ENCODE measurements at regions not wholly inside any gene's neighbourhood (a gene's known extent, or its start where the extent isn't known, plus 50 kb on each side); places are given as distances from the start of the nearest gene placed in this dataset.

GRCh38 chr13:80451641-80452040, 110.7 kb upstream of the SPRY2 start:
- H4K20me1 ChIP-seq (replicated peaks; ENCODE audit: control insufficient read depth, extremely low read depth, insufficient read depth, low read length): no peaks in the 10 kb centered on the region
- no peaks in the 10 kb centered on the region for H3K4me1 ChIP-seq (ENCODE audit: control insufficient read depth, extremely low read depth, insufficient read depth, low read length)
- dilution Hi-C loops (cut with MboI; ENCODE audit: extremely low pct_ligation_motif_present, low sequenced_read_pairs) (no loop called here), intact Hi-C loops (cut with micrococcal nuclease) (no loop called here)
- ChIA-PET POLR2A (no interaction called here), CTCF (no interaction called here)
- H3K27me3 ChIP-seq (ENCODE audit: control insufficient read depth in 2 of 2, insufficient read depth in 2 of 2, low read length in 2 of 2): no peaks in the 10 kb centered on the region
- H3K9me3 ChIP-seq (replicated peaks; ENCODE audit: control insufficient read depth, insufficient read depth, low read length): no peaks in the 10 kb centered on the region
- DNase-seq (ENCODE audit: low read depth, low spot score) (no peak), FAIRE-seq (no peak)
- H3K27ac ChIP-seq (ENCODE audit: insufficient read depth, low read depth, low read length): no peak overlapping the region
- no peaks in the 10 kb centered on the region for H3K36me3 ChIP-seq (ENCODE audit: control insufficient read depth in 2 of 2, extremely low read depth in 1 of 2, insufficient read depth in 2 of 2, low read length in 2 of 2)
- no peak overlapping the region for H3K4me3 ChIP-seq (replicated peaks in 1 of 3; ENCODE audit: insufficient read depth in 1 of 3, low read depth in 1 of 3, low read length in 3 of 3)
- no peaks in the 10 kb centered on the region for H3K79me2 ChIP-seq (ENCODE audit: control insufficient read depth, insufficient read depth, low read length)
- H3K9ac ChIP-seq (replicated peaks; ENCODE audit: extremely low read depth, insufficient read depth, low read length): no peak overlapping the region
- BruUV-seq (replicated peaks): no TSS peak
- H3K9me1 ChIP-seq (replicated peaks; ENCODE audit: control insufficient read depth, extremely low read depth, insufficient read depth, low read length): no peaks in the 10 kb centered on the region
- no peak for TF ChIP-seq MYC (IDR thresholded peaks at IDR 0.05; ENCODE audit: low read depth, low read length)
- no peak for TF ChIP-seq POLR2A (IDR thresholded peaks at IDR 0.05; ENCODE audit: low read depth, low read length)
- TF ChIP-seq, protein P1, sequence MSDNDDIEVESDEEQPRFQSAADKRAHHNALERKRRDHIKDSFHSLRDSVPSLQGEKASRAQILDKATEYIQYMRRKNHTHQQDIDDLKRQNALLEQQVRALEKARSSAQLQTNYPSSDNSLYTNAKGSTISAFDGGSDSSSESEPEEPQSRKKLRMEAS (IDR thresholded peaks at IDR 0.05; ENCODE audit: insufficient read depth, insufficient read length): no peak
- no peak for TF ChIP-seq GATA2 (IDR thresholded peaks at IDR 0.05; ENCODE audit: insufficient read depth, insufficient read length, low read depth, low read length)
- no peak for TF ChIP-seq CTCF (IDR thresholded peaks at IDR 0.05; ENCODE audit: extremely low read depth in 1 of 2, insufficient read depth in 1 of 2, low read depth in 1 of 2, low read length in 2 of 2)
- no peak for TF ChIP-seq FOS (IDR thresholded peaks at IDR 0.05; ENCODE audit: borderline replicate concordance, insufficient read depth, low read length)
- no peak for TF ChIP-seq JUN (IDR thresholded peaks at IDR 0.05; ENCODE audit: borderline replicate concordance, insufficient read depth, insufficient read length, low read depth)
- no peak for TF ChIP-seq EZH2 (IDR thresholded peaks at IDR 0.05; ENCODE audit: borderline replicate concordance, low read depth, low read length, severe bottlenecking)
- TF ChIP-seq POLR2AphosphoS5 (IDR thresholded peaks at IDR 0.05; ENCODE audit: insufficient read depth, low read depth, low read length): no peak
- H3K4me2 ChIP-seq (ENCODE audit: insufficient read depth, low read length): no peak overlapping the region
- no peak overlapping the region for H2AFZ ChIP-seq (ENCODE audit: low read depth, low read length)

All from endothelial cell of umbilical vein (primary cell).